GM18520 (cell line): ENCODE measurements at regions not wholly inside any gene's neighbourhood (a gene's known extent, or its start where the extent isn't known, plus 50 kb on each side); places are given as distances from the start of the nearest gene placed in this dataset.
A peak's percentile ranks its signal among the peaks of the same experiment; 100 is the strongest.

Source experiments
- ATAC-seq: cut with Tn5 transposase; IDR thresholded peaks from one replicate; pipeline ENCODE4 v1.9.1; 2021; ENCODE audit not compliant: unreplicated experiment

DNA sequence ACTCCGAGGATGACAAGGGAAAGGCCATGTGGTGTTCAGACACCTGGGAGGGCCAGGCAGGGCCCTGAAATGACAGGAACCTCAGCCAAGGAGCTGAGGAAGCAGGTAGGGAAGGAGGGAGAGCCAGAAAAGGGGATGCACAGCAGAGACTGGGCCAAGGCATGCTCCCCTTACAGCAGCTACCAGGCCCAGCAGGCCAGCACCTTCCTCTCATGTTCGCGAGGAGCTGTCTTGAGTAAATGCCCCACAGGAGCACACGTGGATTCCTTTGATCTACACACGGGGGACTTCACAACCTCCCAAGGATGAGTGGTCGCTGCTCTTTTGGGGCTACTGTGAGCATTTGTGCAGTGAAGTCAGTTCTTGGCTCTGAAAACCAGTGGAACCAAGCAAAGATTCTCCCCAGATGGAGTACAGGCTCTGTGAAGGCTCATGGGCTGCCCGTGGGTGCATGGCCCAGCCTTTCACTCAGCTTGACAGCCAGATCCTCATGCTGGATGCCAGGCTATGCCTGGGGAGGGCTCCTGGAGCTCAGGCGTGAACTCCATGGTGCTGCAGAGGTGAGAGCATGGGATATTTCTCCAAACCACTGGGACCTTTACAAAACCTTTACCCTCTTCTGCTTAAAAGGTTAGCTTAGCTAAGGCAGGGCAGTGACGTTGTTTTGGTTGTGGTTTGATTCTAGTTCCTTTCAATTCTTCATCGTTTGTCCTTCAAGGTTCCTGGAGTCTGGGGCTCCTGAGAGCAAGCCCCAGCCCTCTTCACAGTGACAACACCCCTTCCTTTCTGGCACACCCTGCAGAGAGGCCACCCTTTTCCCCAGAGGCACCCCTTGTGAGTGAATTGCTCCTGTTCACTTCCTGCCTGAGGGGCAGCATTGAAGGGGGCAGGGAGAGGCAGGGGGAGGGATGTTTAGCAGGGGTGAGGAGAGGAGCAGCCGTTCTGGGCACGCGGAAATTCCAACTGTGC, 74.2 kb upstream of the ZPBP start:
- no peak for ATAC-seq

- no peak for ATAC-seq
These were observed 71.6 kb upstream of the ZPBP start for GRCh38 chr7:50164559-50165170.

GRCh38 chr7:50160206-50160605, 67.2 kb upstream of the ZPBP start:
- ATAC-seq, result no peak

GRCh38 chr7:50159154-50159553, 66.1 kb upstream of the ZPBP start:
- ATAC-seq, result no peak

- no peak for ATAC-seq
These were observed 63.7 kb upstream of the ZPBP start for GRCh38 chr7:50156706-50157105.

DNA sequence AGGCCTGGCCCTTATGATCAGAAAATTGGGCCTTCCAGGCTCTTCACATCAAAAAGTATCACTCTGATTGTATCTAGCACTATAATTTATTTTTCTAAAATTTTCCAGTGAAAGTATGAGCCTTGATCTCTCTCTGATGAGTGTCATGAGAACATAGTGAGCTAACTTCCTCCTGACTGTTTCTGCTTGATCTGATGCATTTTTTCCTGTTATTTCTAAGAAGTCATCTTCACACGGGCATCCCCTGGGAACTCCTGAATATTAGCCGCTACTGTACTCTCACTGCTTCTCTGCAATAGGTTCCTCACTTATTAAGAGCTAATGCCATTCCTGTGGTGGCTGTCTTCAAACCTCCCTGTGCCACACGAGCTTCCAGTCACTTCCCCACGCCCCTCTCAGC, 63.1 kb upstream of the ZPBP start:
- no peak for ATAC-seq

DNA sequence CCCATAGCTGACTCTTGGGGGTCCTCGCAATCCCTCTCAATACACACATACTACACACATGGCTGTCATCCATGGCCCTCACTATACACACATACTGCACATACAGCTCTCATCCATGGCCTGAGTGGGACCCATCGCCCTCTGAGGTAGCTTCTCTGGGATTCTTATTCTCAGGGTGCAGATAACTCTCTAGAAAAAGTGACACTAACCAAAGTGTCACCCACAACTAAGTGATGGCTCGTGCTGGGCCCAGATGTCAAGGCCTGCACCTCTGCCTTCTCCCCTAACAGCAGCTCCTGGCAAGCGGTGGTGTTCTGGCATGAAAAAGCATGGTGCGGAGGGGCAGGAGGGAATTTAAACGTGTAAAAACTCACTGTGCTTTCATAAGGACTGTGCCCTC, 62.7 kb upstream of the ZPBP start:
- no peak for ATAC-seq

- ATAC-seq, result no peak
These were observed 60.9 kb upstream of the ZPBP start for GRCh38 chr7:50153995-50154394.

DNA sequence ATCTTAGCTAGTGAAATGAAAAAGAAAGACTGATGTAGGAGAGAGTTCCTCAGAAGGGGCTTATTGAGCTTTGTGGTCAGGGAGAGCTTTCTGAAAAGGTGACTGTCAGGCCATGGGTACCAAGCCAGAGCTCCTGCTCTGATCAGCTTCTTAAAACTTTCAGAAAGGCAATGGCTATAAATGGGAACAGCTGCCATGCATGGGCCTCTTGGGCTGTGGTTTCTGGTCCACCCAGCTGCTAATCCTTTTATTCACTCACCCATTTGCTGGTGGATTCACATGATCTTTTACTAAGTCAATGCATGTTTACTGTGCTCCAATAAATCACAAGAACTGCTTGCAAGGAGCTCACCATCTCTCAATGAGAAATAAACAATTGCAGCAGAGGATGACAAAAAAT, 60.1 kb upstream of the ZPBP start:
- no peak for ATAC-seq

DNA sequence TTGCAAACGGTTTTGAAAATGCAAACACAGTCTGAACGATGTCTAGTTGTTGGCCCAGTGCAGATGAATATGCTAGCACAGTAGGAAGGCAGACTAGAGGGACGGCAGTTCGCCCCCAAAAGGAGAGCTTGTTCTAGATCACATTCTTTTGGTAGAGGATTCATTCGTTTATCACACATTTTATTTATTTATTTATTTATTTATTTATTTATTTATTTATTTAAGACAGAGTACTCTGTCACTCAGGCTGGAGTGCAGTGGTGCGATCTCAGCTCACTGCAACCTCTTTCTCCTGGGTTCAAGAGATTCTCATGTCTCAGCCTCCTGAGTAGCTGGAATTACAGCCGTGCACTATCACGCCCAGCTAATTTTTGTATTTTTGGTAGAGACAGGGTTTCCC, 59.4 kb upstream of the ZPBP start:
- no peak for ATAC-seq

DNA sequence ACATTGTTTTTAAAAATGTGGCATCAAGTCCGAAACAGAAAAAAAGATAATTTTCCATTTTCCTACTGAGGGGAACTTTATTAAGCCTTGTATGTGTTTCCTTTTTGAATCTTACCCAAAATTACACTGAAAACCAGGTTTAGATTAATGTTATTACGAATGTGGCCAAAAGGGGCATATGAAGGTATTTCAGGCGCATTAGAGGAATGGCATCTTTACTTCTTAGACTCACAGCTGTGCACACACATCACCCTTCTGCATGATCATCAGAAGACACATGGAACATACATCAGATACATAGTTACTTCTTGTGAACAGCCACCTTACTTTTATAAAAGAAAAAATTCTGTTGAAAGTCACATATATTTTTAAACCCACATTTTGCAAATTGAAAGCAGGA, 58.6 kb upstream of the ZPBP start:
- no peak for ATAC-seq

GRCh38 chr7:50151001-50151400, 58.0 kb upstream of the ZPBP start:
- ATAC-seq, result no peak

- ATAC-seq, result no peak
These were observed 56.3 kb upstream of the ZPBP start for GRCh38 chr7:50149369-50149768.

- peak; percentile 39 for ATAC-seq
These were observed 55.1 kb upstream of the ZPBP start for GRCh38 chr7:50147951-50148808.

GRCh38 chr7:50146692-50147091, 53.6 kb upstream of the ZPBP start:
- ATAC-seq, result no peak

- ATAC-seq, result peak; percentile 64
These were observed 52.8 kb upstream of the ZPBP start for GRCh38 chr7:50145801-50146338.

DNA sequence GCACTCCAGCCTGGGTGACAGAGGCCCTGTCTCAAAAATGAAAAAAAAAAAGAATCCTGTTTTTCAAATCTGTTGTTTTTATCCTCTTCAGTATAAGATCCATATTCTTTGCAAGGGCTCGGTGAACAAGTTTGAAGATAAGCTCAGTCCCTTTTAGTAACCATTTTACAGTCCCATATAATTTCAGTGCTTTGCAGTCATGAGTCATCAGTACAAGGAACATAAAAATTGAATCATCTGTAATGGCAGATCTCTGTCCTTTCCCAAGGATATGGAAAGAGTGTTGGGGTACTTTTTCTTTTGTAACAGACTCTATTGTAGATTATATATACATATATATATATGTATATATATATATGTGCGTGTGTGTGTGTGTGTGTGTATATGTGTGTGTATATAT, 52.2 kb upstream of the ZPBP start:
- ATAC-seq, result no peak
